ACC112 (cell line): ENCODE measurements at regions not wholly inside any gene's neighbourhood (a gene's known extent, or its start where the extent isn't known, plus 50 kb on each side); places are given as distances from the start of the nearest gene placed in this dataset.
"Not testable (repeated sequence)": the region's sequence is repeated elsewhere in the genome, so short reads cannot be mapped to it uniquely, and the experiment has no call there.

Source experiments
- H2AFZ ChIP-seq: fragments of 200-600 bp; sonication (generic); one replicate; pipeline ENCODE4 v1.6.0; 2017; ENCODE audit warnings: antibody characterized with exemption, low read length; ENCODE audit not compliant: unreplicated experiment
- H3K27ac ChIP-seq: fragments of 200-600 bp; sonication (generic); 2 replicates; pipeline ENCODE4 v1.5.1; 2014; ENCODE audit warnings: low read depth, mild to moderate bottlenecking, antibody characterized with exemption, low read length, moderate library complexity
- H3K27me3 ChIP-seq: fragments of 200-600 bp; sonication (generic); 2 replicates; pipeline ENCODE4 v1.6.1; 2014; ENCODE audit warnings: mild to moderate bottlenecking, antibody characterized with exemption, low read length, moderate library complexity, mixed read lengths; ENCODE audit not compliant: insufficient read depth
- H3K36me3 ChIP-seq: fragments of 200-600 bp; sonication (generic); 2 replicates; pipeline ENCODE4 v1.6.1; 2016; ENCODE audit warnings: mild to moderate bottlenecking, antibody characterized with exemption, low read length, moderate library complexity, mixed read lengths; ENCODE audit not compliant: insufficient read depth
- H3K4me1 ChIP-seq: fragments of 200-600 bp; sonication (generic); one replicate; pipeline ENCODE4 v1.6.1; 2016; ENCODE audit warnings: low read length, mixed read lengths; ENCODE audit not compliant: insufficient read depth, unreplicated experiment, control insufficient read depth
- H3K4me3 ChIP-seq: fragments of 200-600 bp; sonication (generic); 2 replicates; pipeline ENCODE4 v1.5.1; 2014; ENCODE audit warnings: mild to moderate bottlenecking, low read depth, low read length
- H3K79me2 ChIP-seq: fragments of 200-600 bp; sonication (generic); one replicate; pipeline ENCODE4 v1.6.0; 2016; ENCODE audit warnings: low read length; ENCODE audit not compliant: control insufficient read depth, unreplicated experiment, insufficient read depth

- Histone ChIP-seq H3K27ac (no peak overlapping the region), H2AFZ (no peak overlapping the region), H3K79me2 (no peaks in the 10 kb centered on the region), H3K27me3 (no peaks in the 10 kb centered on the region), H3K36me3 (no peaks in the 10 kb centered on the region), H3K4me3 (no peak overlapping the region), H3K4me1 (no peaks in the 10 kb centered on the region)
Measured at GRCh38 chr10:37067576-37067975, 57.8 kb upstream of the ANKRD30A start.

- H3K79me2 ChIP-seq, H3K4me3 ChIP-seq, H3K27ac ChIP-seq, H2AFZ ChIP-seq, H3K27me3 ChIP-seq, H3K4me1 ChIP-seq, H3K36me3 ChIP-seq: not testable (repeated sequence)
Measured at GRCh38 chr10:37062296-37062695, 63.1 kb upstream of the ANKRD30A start.

GRCh38 chr10:37057261-37057660, 68.1 kb upstream of the ANKRD30A start:
- Histone ChIP-seq H3K27me3 (no peaks in the 10 kb centered on the region), H3K79me2 (no peaks in the 10 kb centered on the region)

GRCh38 chr10:37053476-37053875, 71.9 kb upstream of the ANKRD30A start:
- H3K27ac ChIP-seq, result no peak overlapping the region
- H3K4me3 ChIP-seq, result no peak overlapping the region
- no peaks in the 10 kb centered on the region for H3K79me2 ChIP-seq
- H3K27me3 ChIP-seq, result no peaks in the 10 kb centered on the region
- no peaks in the 10 kb centered on the region for H3K4me1 ChIP-seq
- H2AFZ ChIP-seq, result no peak overlapping the region
- no peaks in the 10 kb centered on the region for H3K36me3 ChIP-seq

More at GRCh38 chr10:37057261-37057660, 68.1 kb upstream of the ANKRD30A start:
- H3K4me1 ChIP-seq, result no peaks in the 10 kb centered on the region
- no peak overlapping the region for H3K27ac ChIP-seq
- no peak overlapping the region for H2AFZ ChIP-seq
- H3K4me3 ChIP-seq, result no peak overlapping the region
- H3K36me3 ChIP-seq, result no peaks in the 10 kb centered on the region

- not testable (repeated sequence) for H3K4me3 ChIP-seq, H2AFZ ChIP-seq, H3K4me1 ChIP-seq, H3K36me3 ChIP-seq, H3K79me2 ChIP-seq, H3K27me3 ChIP-seq, H3K27ac ChIP-seq
Measured at GRCh38 chr10:37049982-37050381, 75.4 kb upstream of the ANKRD30A start.

GRCh38 chr10:37044319-37044718, 81.1 kb upstream of the ANKRD30A start:
- H3K27ac ChIP-seq, H2AFZ ChIP-seq, H3K36me3 ChIP-seq, H3K79me2 ChIP-seq, H3K4me3 ChIP-seq, H3K4me1 ChIP-seq, H3K27me3 ChIP-seq: not testable (repeated sequence)

DNA sequence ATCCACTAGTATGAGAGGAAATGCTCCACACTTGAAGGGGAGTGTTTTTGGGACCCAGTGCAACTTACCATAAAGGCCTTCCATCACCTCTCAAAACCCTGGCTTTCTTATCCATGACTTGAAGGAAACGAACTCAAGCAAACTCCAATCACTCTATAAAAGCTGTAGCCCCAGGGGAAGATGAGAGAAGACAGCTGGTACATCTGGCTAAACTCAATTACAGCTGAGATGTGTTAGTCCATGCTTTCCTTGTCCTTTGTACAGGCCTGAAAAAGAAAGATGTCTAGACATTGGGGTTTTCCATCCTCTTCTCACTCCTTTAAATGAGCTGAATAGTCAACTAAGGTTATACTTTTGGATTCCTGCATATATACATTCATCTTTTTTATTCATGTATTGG, 89.5 kb upstream of the ANKRD30A start:
- no peaks in the 10 kb centered on the region for H3K27me3 ChIP-seq
- H3K27ac ChIP-seq, result no peak overlapping the region
- H3K4me3 ChIP-seq, result no peak overlapping the region
- no peaks in the 10 kb centered on the region for H3K4me1 ChIP-seq
- no peak overlapping the region for H2AFZ ChIP-seq
- H3K36me3 ChIP-seq, result no peaks in the 10 kb centered on the region
- H3K79me2 ChIP-seq, result no peaks in the 10 kb centered on the region

- Histone ChIP-seq H3K36me3 (no peaks in the 10 kb centered on the region), H3K4me1 (no peaks in the 10 kb centered on the region), H2AFZ (no peak overlapping the region), H3K4me3 (no peak overlapping the region), H3K79me2 (no peaks in the 10 kb centered on the region), H3K27ac (no peak overlapping the region), H3K27me3 (no peaks in the 10 kb centered on the region)
Measured at GRCh38 chr10:37015498-37015897, 109.9 kb upstream of the ANKRD30A start.

DNA sequence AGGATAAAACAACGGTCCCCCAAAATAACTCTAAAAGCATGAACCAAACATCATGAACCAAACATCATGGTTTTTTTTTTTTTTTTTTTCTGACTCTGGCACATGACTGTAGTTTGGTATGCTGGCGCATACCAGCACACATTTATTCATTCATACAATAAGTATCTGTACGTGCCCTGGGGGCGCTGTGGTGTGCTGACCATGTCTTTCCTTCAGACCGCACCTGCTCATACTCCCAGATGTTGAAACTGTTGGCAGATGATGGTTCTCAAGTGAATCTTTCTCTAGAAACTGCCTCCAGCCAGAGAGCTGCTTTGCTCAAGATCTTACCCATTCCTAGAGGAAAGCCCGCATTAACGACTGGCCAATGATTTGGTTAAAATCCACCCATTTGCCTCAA, 114.7 kb upstream of the ANKRD30A start:
- Histone ChIP-seq H3K27ac (no peak overlapping the region), H3K36me3 (no peaks in the 10 kb centered on the region), H3K4me1 (no peaks in the 10 kb centered on the region), H2AFZ (no peak overlapping the region), H3K4me3 (no peak overlapping the region), H3K79me2 (no peaks in the 10 kb centered on the region), H3K27me3 (no peaks in the 10 kb centered on the region)

DNA sequence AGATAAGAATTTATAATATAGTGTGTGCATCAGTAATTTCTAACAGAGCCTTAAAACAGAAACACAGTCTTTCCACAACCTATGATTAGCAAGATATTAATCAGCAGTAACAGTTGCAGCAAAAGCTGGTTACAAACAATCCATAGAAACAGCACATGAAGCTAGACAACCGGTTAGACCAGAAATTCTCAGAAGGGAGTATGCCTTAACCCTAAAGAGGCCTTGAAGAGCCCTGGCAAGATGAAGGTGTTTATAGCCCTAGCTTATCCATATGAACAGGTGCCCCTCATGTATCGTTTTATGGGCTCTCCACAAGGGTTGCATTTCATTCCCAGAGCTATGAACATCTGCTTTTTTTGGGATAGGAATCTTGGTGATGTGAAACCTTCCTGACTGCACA, 117.1 kb upstream of the ANKRD30A start:
- not testable (repeated sequence) for H3K27me3 ChIP-seq, H3K36me3 ChIP-seq, H3K4me1 ChIP-seq, H3K27ac ChIP-seq, H3K4me3 ChIP-seq, H3K79me2 ChIP-seq, H2AFZ ChIP-seq

- no peaks in the 10 kb centered on the region for H3K4me1 ChIP-seq
- H3K27ac ChIP-seq, result no peak overlapping the region
- H3K79me2 ChIP-seq, result no peaks in the 10 kb centered on the region
- no peak overlapping the region for H3K4me3 ChIP-seq
- no peaks in the 10 kb centered on the region for H3K27me3 ChIP-seq
- H3K36me3 ChIP-seq, result no peaks in the 10 kb centered on the region
- no peak overlapping the region for H2AFZ ChIP-seq
Measured at GRCh38 chr10:37003126-37003525, 122.3 kb upstream of the ANKRD30A start.

DNA sequence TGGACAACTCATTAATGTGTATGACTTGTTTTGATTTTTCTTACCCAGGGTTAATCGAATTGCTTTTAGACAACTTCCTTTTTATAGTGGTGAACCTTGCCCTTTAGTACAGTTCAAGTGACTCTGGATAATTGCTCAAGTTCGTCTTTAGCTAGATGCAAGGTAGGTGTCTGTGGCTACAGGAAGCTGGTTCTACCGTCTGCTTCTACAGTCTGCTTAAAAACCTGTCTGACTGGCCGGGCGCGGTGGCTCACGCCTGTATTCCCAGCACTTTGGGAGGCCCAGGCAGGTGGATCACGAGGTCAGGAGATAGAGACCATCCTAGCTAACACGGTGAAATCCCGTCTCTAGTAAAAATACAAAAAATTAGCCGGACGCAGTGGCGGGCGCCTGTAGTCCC, 129.6 kb upstream of the ANKRD30A start:
- H3K27me3 ChIP-seq, H3K4me1 ChIP-seq, H2AFZ ChIP-seq, H3K27ac ChIP-seq, H3K79me2 ChIP-seq, H3K36me3 ChIP-seq, H3K4me3 ChIP-seq: not testable (repeated sequence)
